ENCODE measurements at regions not wholly inside any gene's neighbourhood (a gene's known extent, or its start where the extent isn't known, plus 50 kb on each side); places are given as distances from the start of the nearest gene placed in this dataset.

DNA sequence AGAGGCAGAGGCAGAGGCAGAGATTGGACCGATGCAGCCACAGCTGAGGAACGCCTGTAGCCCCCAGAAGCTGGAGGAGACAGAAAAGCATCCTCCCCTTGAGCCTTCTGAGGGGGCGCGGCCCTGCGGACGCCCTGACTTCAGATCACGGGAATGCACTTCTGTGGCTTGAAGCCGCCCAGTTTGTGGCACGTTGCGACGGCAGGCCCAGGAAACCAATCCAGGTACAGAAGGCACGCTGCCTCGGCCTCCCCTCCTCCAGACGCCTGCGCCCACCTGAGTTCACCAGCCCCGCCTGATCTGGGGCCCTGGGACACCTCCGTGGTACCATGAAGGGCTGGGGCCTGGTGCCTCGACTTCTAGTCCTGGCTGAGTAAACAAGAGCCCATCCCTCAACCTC, 82.0 kb downstream of the NCOR2 start:
- TF ChIP-seq YY1 (IDR thresholded peaks at IDR 0.05; ENCODE audit: insufficient read depth, insufficient read length) (no peak), ZNF274 (IDR thresholded peaks at IDR 0.05; ENCODE audit: low read depth, low read length) (no peak), SUZ12 (IDR thresholded peaks at IDR 0.05; ENCODE audit: extremely low read depth, insufficient read depth, insufficient read length) (no peak)
